Uterus (tissue), 3 donors: ENCODE measurements at regions not wholly inside any gene's neighbourhood (a gene's known extent, or its start where the extent isn't known, plus 50 kb on each side); places are given as distances from the start of the nearest gene placed in this dataset.

Experiments used
- DNase-seq, 2 donors: peaks; one replicate each; pipeline ENCODE4 v3.0.0-alpha.2; 2019 to 2020
- H3K27ac ChIP-seq, 2 donors: fragments of 200-600 bp; sonication (generic); 1 replicate in 1 of 2; 2 replicates in 1 of 2; pipeline ENCODE4 v1.5.1; 2016 to 2018
- H3K27me3 ChIP-seq, 2 donors: fragments of 200-600 bp; sonication (generic); one replicate each; pipeline ENCODE4 v1.5.1; 2018 to 2019; ENCODE audit warnings: control low read depth in 1 of 2
- H3K36me3 ChIP-seq, 2 donors: fragments of 200-600 bp; sonication (generic); one replicate each; pipeline ENCODE4 v1.5.1; 2019; ENCODE audit warnings: control low read depth in 1 of 2
- H3K4me1 ChIP-seq, 2 donors: fragments of 200-600 bp; sonication (generic); one replicate each; pipeline ENCODE4 v1.5.1; 2018 to 2019; ENCODE audit warnings: control low read depth in 1 of 2
- H3K4me3 ChIP-seq, 2 donors: fragments of 200-600 bp; sonication (generic); 1 replicate in 1 of 2; 2 replicates in 1 of 2; pipeline ENCODE4 v1.5.1; 2018 to 2019; ENCODE audit warnings: mild to moderate bottlenecking in 1 of 2
- H3K9me3 ChIP-seq, 2 donors: fragments of 200-600 bp; sonication (generic); one replicate each; pipeline ENCODE4 v1.5.1; 2019; ENCODE audit warnings: control low read depth in 1 of 2
- CTCF ChIP-seq, 4 experiments: fragments of 200-600 bp in 2 of 4; fragments of 450-650 bp in 2 of 4; sonication (generic) in 2 of 4; IDR thresholded peaks; one replicate each; pipeline ENCODE4 v1.5.1; 2016 to 2019; ENCODE audit warnings: antibody characterized with exemption in 4 of 4, mild to moderate bottlenecking in 2 of 4, moderate library complexity in 1 of 4
- POLR2A ChIP-seq, 2 donors: fragments of 450-650 bp; IDR thresholded peaks; one replicate each; pipeline ENCODE4 v1.6.1; 2016; ENCODE audit warnings: antibody characterized with exemption in 2 of 2, mild to moderate bottlenecking in 1 of 2, moderate library complexity in 1 of 2
- intact Hi-C: fragments of 100-400 bp; cut with DNase I; formaldehyde crosslinking; loops from one replicate; pipeline ENCODE4 v1.15.1; 2023; ENCODE audit warnings: low total_unique reads
- donor health status: DM: yes; HTN: yes; CAD: no.

DNA sequence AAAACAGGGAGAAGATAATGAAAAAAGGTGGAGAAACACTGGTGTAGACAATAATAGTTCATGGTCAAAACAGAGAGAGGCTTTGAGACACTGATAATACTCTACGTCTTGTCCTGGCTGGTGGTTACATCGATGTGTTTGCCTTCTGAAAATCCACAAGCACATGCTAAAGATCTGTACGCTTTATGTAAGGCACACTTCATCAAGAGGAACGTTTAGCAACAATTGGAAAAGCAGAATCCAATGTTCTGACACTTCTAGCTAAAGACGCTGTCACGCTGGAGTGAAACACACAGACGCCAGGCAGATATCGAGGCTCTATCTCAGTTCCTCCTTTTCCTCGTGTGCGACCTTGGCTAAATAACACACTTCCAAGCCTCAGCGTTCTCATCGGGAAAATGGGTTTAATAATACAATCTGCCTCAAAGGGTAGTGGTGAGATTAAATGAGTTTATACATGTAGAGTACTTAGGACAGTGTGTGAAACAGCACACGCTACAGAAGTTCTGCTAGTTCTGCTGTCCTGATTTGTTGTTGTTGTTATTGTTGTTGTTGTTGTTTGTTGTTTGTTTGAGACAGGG is 386.1 kb downstream of the SETD4 start:
- intact Hi-C loops, result no loop called here
- Histone ChIP-seq H3K4me1 (no peaks in the 10 kb centered on the region), H3K9me3 (no peaks in the 10 kb centered on the region), H3K4me3 (no peak overlapping the region), H3K27ac (no peak overlapping the region), H3K27me3 (no peaks in the 10 kb centered on the region), H3K36me3 (no peaks in the 10 kb centered on the region)
- no peak for DNase-seq
- no peak for TF ChIP-seq POLR2A (IDR thresholded peaks at IDR 0.05)
- TF ChIP-seq CTCF (IDR thresholded peaks at IDR 0.05), result no peak

- no peaks in the 10 kb centered on the region for H3K4me1 ChIP-seq
- no peak for TF ChIP-seq CTCF (IDR thresholded peaks at IDR 0.05)
- no peak for TF ChIP-seq POLR2A (IDR thresholded peaks at IDR 0.05)
- H3K9me3 ChIP-seq, result no peaks in the 10 kb centered on the region
- intact Hi-C loops, result no loop called here
- H3K27ac ChIP-seq, result no peak overlapping the region
- H3K27me3 ChIP-seq, result no peaks in the 10 kb centered on the region
- DNase-seq, result no peak
- no peak overlapping the region for H3K4me3 ChIP-seq
- H3K36me3 ChIP-seq, result no peaks in the 10 kb centered on the region
Measured at GRCh38 chr21:35672313-35672712, 388.0 kb downstream of the SETD4 start.

DNA sequence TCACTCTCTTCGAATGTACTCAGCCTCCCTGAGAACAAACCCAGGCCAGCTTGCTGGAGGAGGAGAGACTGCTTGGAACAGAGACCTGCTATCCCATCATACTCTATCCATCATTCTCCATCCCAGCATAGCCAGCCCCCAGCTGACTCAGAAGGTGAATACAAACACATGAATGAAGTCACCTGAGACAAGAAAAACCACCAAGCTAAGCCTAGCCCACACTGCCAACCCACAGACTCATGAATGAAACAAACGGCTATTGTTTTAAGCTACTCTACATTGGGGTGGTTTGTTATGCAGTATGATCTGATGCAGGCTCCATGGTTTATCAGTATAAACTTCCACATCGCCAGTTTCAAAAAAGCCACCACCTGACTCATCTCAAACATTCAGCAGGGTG is 395.6 kb downstream of the SETD4 start:
- Histone ChIP-seq H3K9me3 (no peaks in the 10 kb centered on the region), H3K4me1 (no peaks in the 10 kb centered on the region), H3K4me3 (no peak overlapping the region), H3K27ac (no peak overlapping the region), H3K36me3 (no peaks in the 10 kb centered on the region), H3K27me3 (no peaks in the 10 kb centered on the region)
- intact Hi-C loops, result no loop called here
- no peak for TF ChIP-seq POLR2A (IDR thresholded peaks at IDR 0.05)
- TF ChIP-seq CTCF (IDR thresholded peaks at IDR 0.05), result no peak
- DNase-seq, result no peak

DNA sequence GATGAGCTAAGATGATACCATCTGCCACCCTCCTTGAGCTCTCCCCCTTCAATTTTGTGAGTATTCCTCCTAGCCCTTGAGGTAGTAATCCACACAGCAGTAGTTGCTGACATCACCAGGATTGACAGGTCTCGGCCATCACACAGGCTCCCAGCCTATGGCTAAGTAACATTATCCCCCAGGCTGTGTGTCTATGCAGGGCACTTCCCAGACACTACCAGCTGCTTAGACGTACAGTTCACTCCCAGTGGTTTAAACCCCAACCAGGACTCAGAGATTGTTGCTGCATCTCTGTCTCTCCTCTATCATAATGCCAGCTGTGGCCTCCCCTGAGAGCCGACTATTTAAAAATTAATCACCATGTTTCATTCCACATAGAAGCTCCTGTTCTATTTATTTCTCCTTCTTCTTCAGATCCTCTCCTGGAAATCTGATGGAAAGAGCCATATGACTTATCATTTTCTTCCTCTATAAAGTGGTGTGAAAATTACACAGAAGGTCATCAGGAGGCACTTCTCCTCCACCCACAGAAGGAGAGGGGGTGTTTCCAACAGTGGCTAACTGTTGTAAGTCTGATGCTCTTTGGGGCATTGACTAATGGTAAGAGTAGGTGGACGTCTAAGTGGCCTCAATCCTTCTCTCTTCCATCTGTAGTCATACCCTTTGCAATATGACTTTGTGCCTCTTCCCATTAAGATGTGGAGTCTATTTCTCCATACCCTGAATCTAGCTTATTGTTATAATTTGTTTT is 396.3 kb downstream of the SETD4 start:
- no peaks in the 10 kb centered on the region for H3K9me3 ChIP-seq
- H3K27ac ChIP-seq, result no peak overlapping the region
- no peaks in the 10 kb centered on the region for H3K36me3 ChIP-seq
- H3K4me1 ChIP-seq, result no peaks in the 10 kb centered on the region
- no peak for DNase-seq
- no peaks in the 10 kb centered on the region for H3K27me3 ChIP-seq
- intact Hi-C loops, result no loop called here
- no peak for TF ChIP-seq POLR2A (IDR thresholded peaks at IDR 0.05)
- no peak for TF ChIP-seq CTCF (IDR thresholded peaks at IDR 0.05)
- H3K4me3 ChIP-seq, result no peak overlapping the region

DNA sequence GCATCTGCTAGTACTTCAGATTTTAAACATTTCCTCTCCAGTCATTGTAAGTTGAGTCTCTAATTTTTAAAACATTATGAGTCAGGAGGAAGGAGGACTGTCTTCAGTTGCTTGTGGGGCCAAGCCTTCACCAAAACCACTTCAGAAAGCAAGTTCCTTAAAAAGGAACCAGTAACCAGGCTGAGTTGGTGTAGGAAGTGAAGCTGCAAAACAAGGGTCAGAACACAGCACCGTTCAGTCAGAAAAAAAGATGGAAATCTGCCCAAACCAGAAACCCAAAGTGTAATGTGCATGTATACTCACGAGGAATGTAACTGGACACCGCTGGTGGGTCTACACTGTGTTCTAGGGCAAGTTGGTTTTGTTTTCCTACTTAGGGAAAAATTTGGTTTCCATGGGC is 402.1 kb downstream of the SETD4 start:
- Histone ChIP-seq H3K36me3 (no peaks in the 10 kb centered on the region), H3K9me3 (no peaks in the 10 kb centered on the region), H3K4me3 (no peak overlapping the region), H3K27ac (no peak overlapping the region), H3K27me3 (no peaks in the 10 kb centered on the region), H3K4me1 (no peaks in the 10 kb centered on the region)
- DNase-seq, result no peak
- TF ChIP-seq POLR2A (IDR thresholded peaks at IDR 0.05), result no peak
- no peak for TF ChIP-seq CTCF (IDR thresholded peaks at IDR 0.05)
- intact Hi-C loops, result no loop called here
